ENCODE measurements at regions not wholly inside any gene's neighbourhood (a gene's known extent, or its start where the extent isn't known, plus 50 kb on each side); places are given as distances from the start of the nearest gene placed in this dataset.

- TF ChIP-seq ZFX (IDR thresholded peaks at IDR 0.05; ENCODE audit: borderline replicate concordance): no peak
- no peak for TF ChIP-seq CTCF (IDR thresholded peaks at IDR 0.05)
- no peak overlapping the region for H3K27ac ChIP-seq
Measured at GRCh38 chr5:93174930-93175329, 406.1 kb downstream of the NR2F1-AS1 start.

GRCh38 chr5:93165559-93165958 lies 415.5 kb downstream of the NR2F1-AS1 start:
- no peak overlapping the region for H3K27ac ChIP-seq
- no peak for TF ChIP-seq ZFX (IDR thresholded peaks at IDR 0.05; ENCODE audit: borderline replicate concordance)
- no peak for TF ChIP-seq CTCF (IDR thresholded peaks at IDR 0.05)

- TF ChIP-seq CTCF (IDR thresholded peaks at IDR 0.05) (no peak), ZFX (IDR thresholded peaks at IDR 0.05; ENCODE audit: borderline replicate concordance) (no peak)
- no peak overlapping the region for H3K27ac ChIP-seq
Measured at GRCh38 chr5:93164690-93165089, 416.3 kb downstream of the NR2F1-AS1 start.

- TF ChIP-seq CTCF (IDR thresholded peaks at IDR 0.05): no peak
- TF ChIP-seq ZFX (IDR thresholded peaks at IDR 0.05; ENCODE audit: borderline replicate concordance): no peak
- H3K27ac ChIP-seq: no peak overlapping the region
Measured at GRCh38 chr5:93163010-93163663, 417.9 kb downstream of the NR2F1-AS1 start.

GRCh38 chr5:93161661-93162654 lies 419.1 kb downstream of the NR2F1-AS1 start:
- no peak for TF ChIP-seq CTCF (IDR thresholded peaks at IDR 0.05)
- no peak for TF ChIP-seq ZFX (IDR thresholded peaks at IDR 0.05; ENCODE audit: borderline replicate concordance)
- no peak overlapping the region for H3K27ac ChIP-seq

GRCh38 chr5:93158841-93159240 lies 422.2 kb downstream of the NR2F1-AS1 start:
- TF ChIP-seq ZFX (IDR thresholded peaks at IDR 0.05; ENCODE audit: borderline replicate concordance) (no peak), CTCF (IDR thresholded peaks at IDR 0.05) (no peak)
- H3K27ac ChIP-seq: no peak overlapping the region

- H3K27ac ChIP-seq: no peak overlapping the region
- TF ChIP-seq ZFX (IDR thresholded peaks at IDR 0.05; ENCODE audit: borderline replicate concordance) (no peak), CTCF (IDR thresholded peaks at IDR 0.05) (no peak)
Measured at GRCh38 chr5:93156566-93156965, 424.5 kb downstream of the NR2F1-AS1 start.
